ENCODE measurements at regions not wholly inside any gene's neighbourhood (a gene's known extent, or its start where the extent isn't known, plus 50 kb on each side); places are given as distances from the start of the nearest gene placed in this dataset.

DNA sequence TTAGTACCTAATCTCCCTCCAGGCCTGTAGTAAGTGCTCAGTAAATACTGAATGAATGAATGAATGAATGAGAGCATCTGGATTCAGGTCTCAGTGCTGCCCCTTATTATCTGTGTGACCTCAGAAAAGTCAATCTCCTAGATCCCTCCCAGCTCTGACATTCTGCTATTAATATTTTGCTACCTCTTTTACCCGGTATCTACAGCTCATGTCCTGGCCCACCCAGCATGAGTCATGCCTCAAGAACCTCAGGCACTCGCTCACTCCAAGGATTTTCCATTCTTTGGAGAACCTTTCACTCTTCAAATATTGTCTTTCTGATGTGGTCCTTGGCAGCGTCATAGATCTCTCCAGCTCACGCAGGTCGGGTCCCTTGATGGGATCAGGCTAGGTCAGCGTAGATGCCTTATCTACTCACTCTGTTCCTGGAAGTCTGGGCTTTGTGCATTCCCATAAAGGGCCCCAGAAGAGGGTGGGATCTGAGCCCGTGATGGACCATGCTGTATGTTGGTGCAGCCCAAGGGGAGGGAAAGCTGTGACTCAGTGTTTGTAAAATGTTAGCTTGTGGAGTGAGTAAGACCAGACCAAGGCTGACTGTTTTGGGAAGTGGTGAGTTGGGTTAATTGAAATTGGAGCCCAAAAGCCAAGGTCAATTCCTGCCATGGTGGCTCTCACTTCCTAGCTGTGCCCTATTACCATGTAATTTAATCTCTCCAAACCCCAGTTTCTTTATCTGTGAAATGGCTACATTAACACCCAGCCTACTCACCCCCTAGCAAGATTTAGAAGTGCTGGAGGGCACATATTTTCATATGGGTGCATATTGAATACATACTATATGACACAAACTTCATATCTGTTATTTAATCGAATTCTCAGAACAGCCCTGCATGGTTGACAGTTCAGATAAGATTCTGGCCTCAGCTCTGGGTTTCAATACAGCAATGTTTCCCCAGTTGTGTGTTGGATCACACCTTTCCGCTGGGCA, 214.1 kb upstream of the USP24 start (continued):
- TF ChIP-seq BCL6 (CRISPR knock-in tag; IDR thresholded peaks at IDR 0.05) (peak; percentile 100), ZMAT3 (CRISPR knock-in tag; conservative IDR thresholded peaks at IDR 0.05) (no peak), ASH2L (IDR thresholded peaks at IDR 0.05; ENCODE audit: insufficient read length, low read depth, low read length) (no peak), ZBTB3 (CRISPR knock-in tag; IDR thresholded peaks at IDR 0.05; ENCODE audit: borderline replicate concordance, low read depth) (no peak; the same call in 1 of the 2 replicates), ZNF260 (CRISPR knock-in tag; IDR thresholded peaks at IDR 0.05; ENCODE audit: borderline replicate concordance, low read depth) (no peak), RARG (CRISPR knock-in tag; IDR thresholded peaks at IDR 0.05; ENCODE audit: low read depth) (no peak), ZNF333 (CRISPR knock-in tag; IDR thresholded peaks at IDR 0.05; ENCODE audit: borderline replicate concordance) (no peak), RFXAP (CRISPR knock-in tag; IDR thresholded peaks at IDR 0.05; ENCODE audit: borderline replicate concordance) (no peak), ZSCAN9 (CRISPR knock-in tag; IDR thresholded peaks at IDR 0.05; ENCODE audit: borderline replicate concordance) (peak; percentile 94; the same call in 1 of the 2 replicates), ETV5 (CRISPR knock-in tag; IDR thresholded peaks at IDR 0.05; ENCODE audit: borderline replicate concordance) (peak; percentile 73), EEA1 (CRISPR knock-in tag; IDR thresholded peaks at IDR 0.05; ENCODE audit: borderline replicate concordance) (no peak)
- TF ChIP-seq, protein P1, sequence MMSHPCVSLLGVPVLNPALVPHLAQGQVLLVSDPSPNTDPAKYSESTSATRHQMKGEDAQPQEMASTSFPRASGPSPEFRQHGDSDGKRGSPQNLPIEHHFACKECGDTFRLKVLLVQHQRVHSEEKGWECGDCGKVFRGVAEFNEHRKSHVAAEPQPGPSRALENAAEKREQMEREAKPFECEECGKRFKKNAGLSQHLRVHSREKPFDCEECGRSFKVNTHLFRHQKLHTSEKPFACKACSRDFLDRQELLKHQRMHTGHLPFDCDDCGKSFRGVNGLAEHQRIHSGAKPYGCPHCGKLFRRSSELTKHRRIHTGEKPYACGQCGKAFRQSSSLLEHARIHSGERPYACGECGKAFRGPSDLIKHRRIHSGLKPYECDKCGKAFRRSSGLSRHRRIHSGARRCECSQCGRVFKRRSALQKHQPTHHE (CRISPR knock-in tag; IDR thresholded peaks at IDR 0.05; ENCODE audit: borderline replicate concordance): peak; percentile 30; the same call in 1 of the 2 replicates
- TF ChIP-seq, protein P2, sequence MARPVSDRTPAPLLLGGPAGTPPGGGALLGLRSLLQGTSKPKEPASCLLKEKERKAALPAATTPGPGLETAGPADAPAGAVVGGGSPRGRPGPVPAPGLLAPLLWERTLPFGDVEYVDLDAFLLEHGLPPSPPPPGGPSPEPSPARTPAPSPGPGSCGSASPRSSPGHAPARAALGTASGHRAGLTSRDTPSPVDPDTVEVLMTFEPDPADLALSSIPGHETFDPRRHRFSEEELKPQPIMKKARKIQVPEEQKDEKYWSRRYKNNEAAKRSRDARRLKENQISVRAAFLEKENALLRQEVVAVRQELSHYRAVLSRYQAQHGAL (CRISPR knock-in tag; IDR thresholded peaks at IDR 0.05; ENCODE audit: not compliant biosample characterization): no peak
- TF ChIP-seq, protein P3, sequence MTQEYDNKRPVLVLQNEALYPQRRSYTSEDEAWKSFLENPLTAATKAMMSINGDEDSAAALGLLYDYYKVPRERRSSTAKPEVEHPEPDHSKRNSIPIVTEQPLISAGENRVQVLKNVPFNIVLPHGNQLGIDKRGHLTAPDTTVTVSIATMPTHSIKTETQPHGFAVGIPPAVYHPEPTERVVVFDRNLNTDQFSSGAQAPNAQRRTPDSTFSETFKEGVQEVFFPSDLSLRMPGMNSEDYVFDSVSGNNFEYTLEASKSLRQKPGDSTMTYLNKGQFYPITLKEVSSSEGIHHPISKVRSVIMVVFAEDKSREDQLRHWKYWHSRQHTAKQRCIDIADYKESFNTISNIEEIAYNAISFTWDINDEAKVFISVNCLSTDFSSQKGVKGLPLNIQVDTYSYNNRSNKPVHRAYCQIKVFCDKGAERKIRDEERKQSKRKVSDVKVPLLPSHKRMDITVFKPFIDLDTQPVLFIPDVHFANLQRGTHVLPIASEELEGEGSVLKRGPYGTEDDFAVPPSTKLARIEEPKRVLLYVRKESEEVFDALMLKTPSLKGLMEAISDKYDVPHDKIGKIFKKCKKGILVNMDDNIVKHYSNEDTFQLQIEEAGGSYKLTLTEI (CRISPR knock-in tag; conservative IDR thresholded peaks at IDR 0.05): no peak
- TF ChIP-seq, protein P4, sequence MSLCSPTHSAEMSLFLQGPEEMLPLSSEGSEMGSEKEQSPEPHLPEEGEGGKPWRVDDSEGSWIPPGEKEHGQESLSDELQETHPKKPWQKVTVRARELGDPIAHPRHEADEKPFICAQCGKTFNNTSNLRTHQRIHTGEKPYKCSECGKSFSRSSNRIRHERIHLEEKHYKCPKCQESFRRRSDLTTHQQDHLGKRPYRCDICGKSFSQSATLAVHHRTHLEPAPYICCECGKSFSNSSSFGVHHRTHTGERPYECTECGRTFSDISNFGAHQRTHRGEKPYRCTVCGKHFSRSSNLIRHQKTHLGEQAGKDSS (CRISPR knock-in tag; IDR thresholded peaks at IDR 0.05; ENCODE audit: borderline replicate concordance, low read depth): 0 out of 2 replicates have a peak, but pooled peaks have one; percentile 25
- TF ChIP-seq, protein P5, sequence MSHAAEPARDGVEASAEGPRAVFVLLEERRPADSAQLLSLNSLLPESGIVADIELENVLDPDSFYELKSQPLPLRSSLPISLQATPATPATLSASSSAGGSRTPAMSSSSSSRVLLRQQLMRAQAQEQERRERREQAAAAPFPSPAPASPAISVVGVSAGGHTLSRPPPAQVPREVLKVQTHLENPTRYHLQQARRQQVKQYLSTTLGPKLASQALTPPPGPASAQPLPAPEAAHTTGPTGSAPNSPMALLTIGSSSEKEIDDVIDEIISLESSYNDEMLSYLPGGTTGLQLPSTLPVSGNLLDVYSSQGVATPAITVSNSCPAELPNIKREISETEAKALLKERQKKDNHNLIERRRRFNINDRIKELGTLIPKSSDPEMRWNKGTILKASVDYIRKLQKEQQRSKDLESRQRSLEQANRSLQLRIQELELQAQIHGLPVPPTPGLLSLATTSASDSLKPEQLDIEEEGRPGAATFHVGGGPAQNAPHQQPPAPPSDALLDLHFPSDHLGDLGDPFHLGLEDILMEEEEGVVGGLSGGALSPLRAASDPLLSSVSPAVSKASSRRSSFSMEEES (CRISPR knock-in tag; IDR thresholded peaks at IDR 0.05): peak; percentile 96
- TF ChIP-seq, protein P6, sequence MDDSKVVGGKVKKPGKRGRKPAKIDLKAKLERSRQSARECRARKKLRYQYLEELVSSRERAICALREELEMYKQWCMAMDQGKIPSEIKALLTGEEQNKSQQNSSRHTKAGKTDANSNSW (CRISPR knock-in tag; IDR thresholded peaks at IDR 0.05; ENCODE audit: borderline replicate concordance): no peak
